HAP-1 (cell line): ENCODE measurements at regions not wholly inside any gene's neighbourhood (a gene's known extent, or its start where the extent isn't known, plus 50 kb on each side); places are given as distances from the start of the nearest gene placed in this dataset.

ENCODE experiments used
- DNase-seq, 2 experiments: peaks; one replicate each; pipeline ENCODE4 v3.0.0-alpha.2; 2016 to 2020; ENCODE audit warnings: low spot score in 2 of 2
- H3K27me3 ChIP-seq: fragments of 250-450 bp; sonication (Bioruptor Pico); 2 replicates; pipeline ENCODE4 v1.5.1; 2020; ENCODE audit warnings: low read depth, mild to moderate bottlenecking, moderate library complexity
- H3K36me3 ChIP-seq: fragments of 250-450 bp; sonication (Bioruptor Pico); replicated peaks from 2 replicates; pipeline ENCODE4 v1.5.1; 2020; ENCODE audit warnings: mild to moderate bottlenecking
- H3K4me1 ChIP-seq: fragments of 250-450 bp; sonication (Bioruptor Pico); 2 replicates; pipeline ENCODE4 v1.5.1; 2020; ENCODE audit warnings: mild to moderate bottlenecking
- H3K4me3 ChIP-seq: fragments of 250-450 bp; sonication (Bioruptor Pico); 2 replicates; pipeline ENCODE4 v1.5.1; 2020; ENCODE audit warnings: mild to moderate bottlenecking, moderate library complexity
- H3K9me3 ChIP-seq: fragments of 250-450 bp; sonication (Bioruptor Pico); 2 replicates; pipeline ENCODE4 v1.5.1; 2020; ENCODE audit warnings: mild to moderate bottlenecking, moderate library complexity
- in situ Hi-C: fragments of 300-500 bp; cut with MboI; formaldehyde crosslinking; loops from 3 replicates; pipeline ENCODE4 v1.14.3; 2020; ENCODE audit warnings: low sequenced_read_pairs, inconsistent platforms, mixed read lengths

DNA sequence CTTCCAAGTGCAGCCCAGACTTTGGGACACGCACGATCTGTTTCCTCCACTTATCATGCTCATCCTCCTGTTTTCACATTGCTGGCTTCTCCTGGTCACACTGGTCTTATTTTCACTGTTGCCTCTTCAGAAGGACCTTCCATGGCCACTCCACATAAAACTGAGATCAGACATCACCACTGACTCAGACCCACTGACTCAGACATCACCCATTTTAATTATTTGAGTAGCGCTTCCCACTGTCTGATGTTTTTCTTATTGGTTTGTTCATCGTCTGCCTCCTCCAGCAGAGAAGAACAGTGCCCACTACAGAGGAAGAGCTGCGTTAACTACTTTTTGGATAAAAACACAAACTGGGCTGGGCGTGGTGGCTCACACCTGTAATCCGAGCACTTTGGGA lies 270.5 kb upstream of the PWP1 start:
- no peak for DNase-seq
- Histone ChIP-seq H3K36me3 (no peaks in the 10 kb centered on the region), H3K4me1 (no peaks in the 10 kb centered on the region), H3K9me3 (no peaks in the 10 kb centered on the region), H3K4me3 (no peak overlapping the region), H3K27me3 (no peaks in the 10 kb centered on the region)
- in situ Hi-C loops = no loop called here

- Histone ChIP-seq H3K9me3 (no peaks in the 10 kb centered on the region), H3K4me3 (no peak overlapping the region), H3K27me3 (no peaks in the 10 kb centered on the region), H3K4me1 (no peaks in the 10 kb centered on the region), H3K36me3 (no peaks in the 10 kb centered on the region)
- in situ Hi-C loops = no loop called here
- no peak for DNase-seq
Measured at GRCh38 chr12:107415834-107416233, 269.8 kb upstream of the PWP1 start.

GRCh38 chr12:107417004-107417403 lies 268.6 kb upstream of the PWP1 start:
- Histone ChIP-seq H3K4me3 (no peak overlapping the region), H3K9me3 (no peaks in the 10 kb centered on the region), H3K27me3 (no peaks in the 10 kb centered on the region), H3K4me1 (no peaks in the 10 kb centered on the region), H3K36me3 (no peaks in the 10 kb centered on the region)
- no peak for DNase-seq
- in situ Hi-C loops = no loop called here

DNA sequence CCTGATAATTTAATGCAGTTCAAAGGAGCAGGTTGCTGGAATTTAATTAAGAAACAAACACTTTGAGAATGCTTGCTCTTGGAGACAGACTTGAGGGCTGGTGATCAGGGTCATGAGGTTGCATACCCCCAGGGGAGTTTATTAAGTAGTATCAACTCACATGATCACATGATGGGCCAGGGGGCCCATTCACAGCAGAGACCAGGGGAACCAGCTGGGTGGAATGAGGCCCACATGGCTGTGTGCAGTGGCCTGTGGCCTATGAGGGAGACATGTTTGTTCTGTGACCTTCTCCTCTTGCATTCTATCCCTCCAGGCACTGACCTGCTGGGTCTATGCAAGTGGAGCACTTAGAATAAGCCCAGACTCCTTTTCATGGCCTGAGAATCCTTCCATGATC lies 266.6 kb upstream of the PWP1 start:
- Histone ChIP-seq H3K36me3 (no peaks in the 10 kb centered on the region), H3K4me1 (no peaks in the 10 kb centered on the region), H3K4me3 (no peak overlapping the region), H3K27me3 (no peaks in the 10 kb centered on the region), H3K9me3 (no peaks in the 10 kb centered on the region)
- in situ Hi-C loops = no loop called here
- no peak for DNase-seq

DNA sequence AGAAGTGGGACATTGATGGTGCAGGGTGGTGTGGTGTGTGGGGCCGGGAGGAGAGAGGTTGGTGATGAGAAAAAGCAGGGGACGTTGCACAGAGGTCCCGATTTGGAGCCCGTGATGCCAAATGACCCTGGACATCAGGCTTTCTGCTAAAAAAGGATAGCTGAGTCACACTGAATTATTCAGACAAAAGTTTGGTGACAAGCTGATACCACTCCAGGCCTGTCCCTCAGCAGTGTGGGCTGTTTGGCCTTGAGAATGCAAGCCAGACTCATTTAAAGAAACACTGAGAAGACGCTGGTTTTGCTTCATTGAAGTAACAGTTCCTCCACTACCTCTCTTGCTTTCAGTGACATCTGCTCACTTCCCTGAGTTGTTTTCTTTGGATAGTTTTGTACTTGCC lies 262.1 kb upstream of the PWP1 start:
- no peaks in the 10 kb centered on the region for H3K27me3 ChIP-seq
- no peaks in the 10 kb centered on the region for H3K4me1 ChIP-seq
- no peaks in the 10 kb centered on the region for H3K36me3 ChIP-seq
- no peak for DNase-seq
- no peaks in the 10 kb centered on the region for H3K9me3 ChIP-seq
- no peak overlapping the region for H3K4me3 ChIP-seq
- in situ Hi-C loops = no loop called here

GRCh38 chr12:107429006-107429705 lies 256.4 kb upstream of the PWP1 start:
- in situ Hi-C loops = no loop called here
- Histone ChIP-seq H3K36me3 (no peaks in the 10 kb centered on the region), H3K27me3 (no peaks in the 10 kb centered on the region), H3K4me1 (no peaks in the 10 kb centered on the region), H3K9me3 (no peaks in the 10 kb centered on the region), H3K4me3 (no peak overlapping the region)
- DNase-seq = no peak

DNA sequence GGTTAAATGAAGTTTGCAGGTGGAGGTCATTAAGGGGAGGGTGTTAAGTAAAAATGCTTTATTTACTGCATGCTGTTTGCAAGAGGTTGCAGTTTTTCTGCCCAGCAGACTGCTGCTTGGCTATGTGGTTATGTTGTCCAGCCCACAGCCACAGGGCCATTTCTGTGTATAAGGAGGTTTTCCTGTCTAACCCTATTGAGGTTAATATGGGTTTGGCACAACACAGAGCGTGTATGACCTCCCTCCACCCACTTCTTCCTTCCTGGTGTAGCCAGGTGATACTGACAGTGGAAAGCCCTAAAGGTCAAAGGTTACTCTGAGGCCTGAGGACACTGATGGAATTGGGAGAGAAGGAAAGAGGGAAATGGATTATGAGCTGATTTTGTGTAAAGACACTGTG lies 253.7 kb upstream of the PWP1 start:
- Histone ChIP-seq H3K9me3 (no peaks in the 10 kb centered on the region), H3K4me3 (no peak overlapping the region)

GRCh38 chr12:107435072-107435471 lies 250.5 kb upstream of the PWP1 start:
- Histone ChIP-seq H3K36me3 (no peaks in the 10 kb centered on the region), H3K27me3 (no peaks in the 10 kb centered on the region), H3K4me3 (no peak overlapping the region), H3K4me1 (no peaks in the 10 kb centered on the region), H3K9me3 (no peaks in the 10 kb centered on the region)
- DNase-seq = no peak
- in situ Hi-C loops = no loop called here

More for the DNA sequence above, 253.7 kb upstream of the PWP1 start:
- H3K27me3 ChIP-seq = no peaks in the 10 kb centered on the region
- no peaks in the 10 kb centered on the region for H3K36me3 ChIP-seq
- DNase-seq = no peak
- no peaks in the 10 kb centered on the region for H3K4me1 ChIP-seq
- in situ Hi-C loops = no loop called here

DNA sequence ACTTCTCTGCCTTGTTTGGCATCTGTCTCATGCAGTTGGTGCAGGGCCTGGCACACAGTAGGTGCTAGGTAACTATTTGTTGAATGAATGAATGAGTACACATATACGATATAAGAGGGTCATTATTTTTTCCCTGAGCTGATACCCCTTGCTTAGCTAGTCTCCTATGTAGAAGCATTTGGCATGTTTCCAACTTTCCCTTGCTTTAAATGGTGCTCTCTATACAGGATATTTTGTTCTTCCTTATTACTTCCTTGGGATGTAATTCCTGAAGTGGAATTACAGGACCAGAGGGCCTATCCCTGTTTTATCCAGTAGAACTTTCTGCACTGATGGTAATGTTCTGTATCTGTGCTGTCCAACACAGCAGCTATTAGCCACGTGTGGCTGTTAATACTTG lies 250.1 kb upstream of the PWP1 start:
- no peaks in the 10 kb centered on the region for H3K4me1 ChIP-seq
- no peaks in the 10 kb centered on the region for H3K27me3 ChIP-seq
- H3K9me3 ChIP-seq = no peaks in the 10 kb centered on the region
- no peaks in the 10 kb centered on the region for H3K36me3 ChIP-seq
- in situ Hi-C loops = no loop called here
- DNase-seq = no peak
- H3K4me3 ChIP-seq = no peak overlapping the region

- Histone ChIP-seq H3K4me3 (no peak overlapping the region), H3K9me3 (no peaks in the 10 kb centered on the region), H3K36me3 (no peaks in the 10 kb centered on the region), H3K4me1 (no peaks in the 10 kb centered on the region), H3K27me3 (no peaks in the 10 kb centered on the region)
- in situ Hi-C loops = no loop called here
- DNase-seq = no peak
Measured at GRCh38 chr12:107436376-107436775, 249.2 kb upstream of the PWP1 start.

- Histone ChIP-seq H3K27me3 (no peaks in the 10 kb centered on the region), H3K4me3 (no peak overlapping the region), H3K9me3 (no peaks in the 10 kb centered on the region), H3K4me1 (no peaks in the 10 kb centered on the region), H3K36me3 (no peaks in the 10 kb centered on the region)
- in situ Hi-C loops = no loop called here
- no peak for DNase-seq
Measured at GRCh38 chr12:107436836-107437235, 248.8 kb upstream of the PWP1 start.

GRCh38 chr12:107437954-107438353 lies 247.6 kb upstream of the PWP1 start:
- H3K4me3 ChIP-seq = no peak overlapping the region
- in situ Hi-C loops = no loop called here
- DNase-seq = no peak
- no peaks in the 10 kb centered on the region for H3K4me1 ChIP-seq
- no peaks in the 10 kb centered on the region for H3K9me3 ChIP-seq
- no peaks in the 10 kb centered on the region for H3K36me3 ChIP-seq
- H3K27me3 ChIP-seq = no peaks in the 10 kb centered on the region

GRCh38 chr12:107439026-107439738 lies 246.4 kb upstream of the PWP1 start:
- Histone ChIP-seq H3K27me3 (no peaks in the 10 kb centered on the region), H3K4me1 (no peaks in the 10 kb centered on the region), H3K36me3 (no peaks in the 10 kb centered on the region), H3K9me3 (no peaks in the 10 kb centered on the region), H3K4me3 (no peak overlapping the region)
- in situ Hi-C loops = no loop called here
- no peak for DNase-seq

- no peak for DNase-seq
- in situ Hi-C loops = no loop called here
- no peaks in the 10 kb centered on the region for H3K36me3 ChIP-seq
Measured at GRCh38 chr12:107440606-107441005, 245.0 kb upstream of the PWP1 start.

More at GRCh38 chr12:107440606-107441005, 245.0 kb upstream of the PWP1 start:
- H3K9me3 ChIP-seq = no peaks in the 10 kb centered on the region
- H3K4me3 ChIP-seq = no peak overlapping the region
- H3K27me3 ChIP-seq = no peaks in the 10 kb centered on the region
- H3K4me1 ChIP-seq = no peaks in the 10 kb centered on the region
